ENCODE measurements at regions not wholly inside any gene's neighbourhood (a gene's known extent, or its start where the extent isn't known, plus 50 kb on each side); places are given as distances from the start of the nearest gene placed in this dataset.

- Histone ChIP-seq H3K36me3 (no peaks in the 10 kb centered on the region), H3K4me3 (no peak overlapping the region), H3K4me1 (no peaks in the 10 kb centered on the region), H3K27me3 (no peaks in the 10 kb centered on the region), H3K9me3 (no peaks in the 10 kb centered on the region), H3K27ac (no peak overlapping the region)
- 30 to 33% methylated on average over 3 of the region's 3 CpGs for WGBS, 2 donors
- intact Hi-C loops (cut with DNase I), result no loop called here
- no peak for TF ChIP-seq CTCF (IDR thresholded peaks at IDR 0.05)
- TF ChIP-seq POLR2A (IDR thresholded peaks at IDR 0.05), result no peak
- no peak for DNase-seq
Observed at GRCh38 chr14:86104691-86105265, 574.8 kb downstream of the FLRT2 start.

- DNase-seq, result no peak
- no peaks in the 10 kb centered on the region for H3K27me3 ChIP-seq
- intact Hi-C loops (cut with DNase I), result no loop called here
- H3K9me3 ChIP-seq, result no peaks in the 10 kb centered on the region
- no peaks in the 10 kb centered on the region for H3K36me3 ChIP-seq
- H3K4me1 ChIP-seq, result no peaks in the 10 kb centered on the region
- no peak overlapping the region for H3K4me3 ChIP-seq
- H3K27ac ChIP-seq, result no peak overlapping the region
- TF ChIP-seq POLR2A (IDR thresholded peaks at IDR 0.05) (no peak), CTCF (IDR thresholded peaks at IDR 0.05) (no peak)
Observed at GRCh38 chr14:86094512-86094911, 564.6 kb downstream of the FLRT2 start.

GRCh38 chr14:86091811-86092210 is 561.9 kb downstream of the FLRT2 start:
- TF ChIP-seq CTCF (IDR thresholded peaks at IDR 0.05) (no peak), POLR2A (IDR thresholded peaks at IDR 0.05) (no peak)
- H3K9me3 ChIP-seq, result no peaks in the 10 kb centered on the region
- H3K36me3 ChIP-seq, result no peaks in the 10 kb centered on the region
- WGBS, 2 donors, result 55 to 71% methylated on average over 1 of the region's 1 CpG
- no peak for DNase-seq
- intact Hi-C loops (cut with DNase I), result no loop called here
- no peak overlapping the region for H3K4me3 ChIP-seq
- H3K27ac ChIP-seq, result no peak overlapping the region
- H3K4me1 ChIP-seq, result no peaks in the 10 kb centered on the region
- H3K27me3 ChIP-seq, result no peaks in the 10 kb centered on the region

- no peak for TF ChIP-seq CTCF (IDR thresholded peaks at IDR 0.05)
- TF ChIP-seq POLR2A (IDR thresholded peaks at IDR 0.05), result no peak
- H3K27ac ChIP-seq, result no peak overlapping the region
- DNase-seq, result no peak
- 67 to 100% methylated on average over 1 of the region's 1 CpG for WGBS, 2 donors
- intact Hi-C loops (cut with DNase I), result no loop called here
- H3K9me3 ChIP-seq, result no peaks in the 10 kb centered on the region
- H3K27me3 ChIP-seq, result no peaks in the 10 kb centered on the region
- no peaks in the 10 kb centered on the region for H3K36me3 ChIP-seq
- no peaks in the 10 kb centered on the region for H3K4me1 ChIP-seq
- no peak overlapping the region for H3K4me3 ChIP-seq
Observed at GRCh38 chr14:86088156-86088555, 558.2 kb downstream of the FLRT2 start.

- 17 to 31% methylated on average over 2 of the region's 2 CpGs for WGBS, 2 donors
- intact Hi-C loops (cut with DNase I), result no loop called here
- H3K9me3 ChIP-seq, result no peaks in the 10 kb centered on the region
- H3K27me3 ChIP-seq, result no peaks in the 10 kb centered on the region
- DNase-seq, result no peak
- no peak overlapping the region for H3K27ac ChIP-seq
- no peaks in the 10 kb centered on the region for H3K4me1 ChIP-seq
- no peaks in the 10 kb centered on the region for H3K36me3 ChIP-seq
- no peak overlapping the region for H3K4me3 ChIP-seq
- TF ChIP-seq POLR2A (IDR thresholded peaks at IDR 0.05), result no peak
- TF ChIP-seq CTCF (IDR thresholded peaks at IDR 0.05), result no peak
Observed at GRCh38 chr14:86087377-86087776, 557.4 kb downstream of the FLRT2 start.

Measured in esophagus squamous epithelium (tissue), 5 donors.